Caco-2 (cell line): ENCODE measurements at regions not wholly inside any gene's neighbourhood (a gene's known extent, or its start where the extent isn't known, plus 50 kb on each side); places are given as distances from the start of the nearest gene placed in this dataset.

Experiments
- BruUV-seq: library from RNA; stranded (reverse); fragments of 400-500 nt; replicated peaks from 2 replicates; lab custom pipeline; 2021; lab: Mats Ljungman, UMichigan
- CTCF ChIA-PET: fragments of 300-600 bp; sonication (Branson Sonifier 250); formaldehyde crosslinking; loops from one replicate; lab custom pipeline; 2022; ENCODE audit warnings: antibody characterized with exemption; lab: Charles Lee
- POLR2A ChIA-PET: fragments of 300-600 bp; sonication (Branson Sonifier 250); formaldehyde crosslinking; loops from one replicate; lab custom pipeline; 2022; ENCODE audit warnings: antibody characterized with exemption; lab: Charles Lee
- DNase-seq, 2 experiments: peaks; one replicate each; pipeline versions ENCODE4 v3.0.0 to v3.0.0-alpha.2; 2020 to 2022
- H3K27me3 ChIP-seq: replicated peaks from 2 replicates; pipeline ENCODE4 v1.6.0; 2011; ENCODE audit warnings: low read length; ENCODE audit not compliant: control insufficient read depth, insufficient read depth
- H3K36me3 ChIP-seq: 2 replicates; pipeline ENCODE4 v1.5.1; 2011; ENCODE audit warnings: low read length; ENCODE audit not compliant: control insufficient read depth, insufficient read depth
- H3K4me1 ChIP-seq: fragments of 250-450 bp; sonication (Bioruptor Pico); 2 replicates; pipeline ENCODE4 v1.5.1; 2020; ENCODE audit warnings: mild to moderate bottlenecking
- H3K4me3 ChIP-seq: 2 replicates; pipeline ENCODE4 v1.5.1; 2011; ENCODE audit warnings: low read depth, mild to moderate bottlenecking, control low read depth, low read length
- H3K9me3 ChIP-seq: fragments of 250-450 bp; sonication (Bioruptor Pico); 2 replicates; pipeline ENCODE4 v1.5.1; 2020; ENCODE audit warnings: mild to moderate bottlenecking, moderate library complexity
- H3K27ac Mint-ChIP-seq: one replicate; pipeline ENCODE4 v1.8.0; 2022; ENCODE audit warnings: mixed read lengths; ENCODE audit not compliant: unreplicated experiment
- H3K27me3 Mint-ChIP-seq: one replicate; pipeline ENCODE4 v1.8.0; 2022; ENCODE audit warnings: mixed read lengths; ENCODE audit not compliant: insufficient read depth, unreplicated experiment
- H3K36me3 Mint-ChIP-seq: one replicate; pipeline ENCODE4 v1.8.0; 2022; ENCODE audit warnings: mild to moderate bottlenecking, mixed read lengths; ENCODE audit not compliant: insufficient read depth, unreplicated experiment
- H3K4me1 Mint-ChIP-seq: one replicate; pipeline ENCODE4 v1.8.0; 2022; ENCODE audit warnings: low read depth, mixed read lengths; ENCODE audit not compliant: unreplicated experiment
- H3K4me3 Mint-ChIP-seq: one replicate; pipeline ENCODE4 v1.8.0; 2022; ENCODE audit warnings: mild to moderate bottlenecking, moderate library complexity, mixed read lengths; ENCODE audit not compliant: unreplicated experiment
- H3K9me3 Mint-ChIP-seq: one replicate; pipeline ENCODE4 v1.8.0; 2022; ENCODE audit warnings: mixed read lengths; ENCODE audit not compliant: unreplicated experiment
- intact Hi-C: fragments of 100-400 bp; cut with micrococcal nuclease; formaldehyde crosslinking; loops from one replicate; pipeline ENCODE4 v1.10.0; 2022; ENCODE audit not compliant: unreplicated experiment
- TF ChIP-seq, protein P1 (sequence below), 2 experiments: fragments of 200-600 bp in 1 of 2; IDR thresholded peaks; 1 replicate in 1 of 2; 2 replicates in 1 of 2; pipeline versions ENCODE4 v1.5.1 to v1.8.0; 2011 to 2022; ENCODE audit warnings: antibody characterized with exemption in 1 of 2, control low read depth in 1 of 2, inconsistent platforms in 1 of 2, low read depth in 1 of 2, low read length in 1 of 2, mild to moderate bottlenecking in 1 of 2, moderate library complexity in 1 of 2; ENCODE audit not compliant: insufficient read depth in 1 of 2, severe bottlenecking in 1 of 2, unreplicated experiment in 1 of 2

DNA sequence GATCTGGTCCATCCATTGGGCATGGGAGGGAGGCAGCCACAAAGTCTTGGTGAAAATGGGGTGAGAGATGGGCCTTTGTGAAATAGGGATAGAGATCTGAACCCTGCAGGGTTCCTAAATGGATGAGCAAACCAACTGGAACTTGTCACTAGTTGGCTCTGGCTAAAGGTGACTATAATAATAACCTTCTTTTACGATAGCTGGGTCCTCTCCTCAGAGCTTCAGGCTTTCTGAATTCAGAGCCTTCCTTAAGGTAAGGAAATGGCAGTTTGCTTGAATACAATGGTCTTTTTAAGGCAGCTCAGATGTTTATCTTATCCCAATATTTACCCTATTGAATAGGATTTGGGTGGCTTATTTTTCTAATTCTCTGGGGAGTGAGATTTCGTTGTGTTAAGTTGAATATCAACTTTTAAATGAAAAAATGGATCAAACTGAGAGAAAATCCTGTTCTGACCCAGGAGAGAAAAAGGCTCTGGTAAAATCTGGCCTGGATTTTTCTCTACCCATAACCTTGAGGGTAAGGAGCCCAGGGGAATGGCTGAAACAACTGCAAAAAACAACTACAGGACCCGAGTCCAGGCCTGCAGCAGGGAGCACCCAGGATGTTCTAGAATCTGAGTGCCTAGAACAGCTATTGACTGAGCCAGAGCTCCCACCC is 61.1 kb upstream of the CXCR4 start:
- H3K9me3 ChIP-seq: no peaks in the 10 kb centered on the region; the same call in 1 of the 2 replicates
- H3K27me3 ChIP-seq: no peaks in the 10 kb centered on the region; the same call in 1 of the 2 replicates
- TF ChIP-seq, protein P1, sequence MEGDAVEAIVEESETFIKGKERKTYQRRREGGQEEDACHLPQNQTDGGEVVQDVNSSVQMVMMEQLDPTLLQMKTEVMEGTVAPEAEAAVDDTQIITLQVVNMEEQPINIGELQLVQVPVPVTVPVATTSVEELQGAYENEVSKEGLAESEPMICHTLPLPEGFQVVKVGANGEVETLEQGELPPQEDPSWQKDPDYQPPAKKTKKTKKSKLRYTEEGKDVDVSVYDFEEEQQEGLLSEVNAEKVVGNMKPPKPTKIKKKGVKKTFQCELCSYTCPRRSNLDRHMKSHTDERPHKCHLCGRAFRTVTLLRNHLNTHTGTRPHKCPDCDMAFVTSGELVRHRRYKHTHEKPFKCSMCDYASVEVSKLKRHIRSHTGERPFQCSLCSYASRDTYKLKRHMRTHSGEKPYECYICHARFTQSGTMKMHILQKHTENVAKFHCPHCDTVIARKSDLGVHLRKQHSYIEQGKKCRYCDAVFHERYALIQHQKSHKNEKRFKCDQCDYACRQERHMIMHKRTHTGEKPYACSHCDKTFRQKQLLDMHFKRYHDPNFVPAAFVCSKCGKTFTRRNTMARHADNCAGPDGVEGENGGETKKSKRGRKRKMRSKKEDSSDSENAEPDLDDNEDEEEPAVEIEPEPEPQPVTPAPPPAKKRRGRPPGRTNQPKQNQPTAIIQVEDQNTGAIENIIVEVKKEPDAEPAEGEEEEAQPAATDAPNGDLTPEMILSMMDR (IDR thresholded peaks at IDR 0.05; ENCODE audit: insufficient read depth in 1 of 2, low read depth in 1 of 2, low read length in 1 of 2, severe bottlenecking in 1 of 2, unreplicated experiment in 1 of 2): no peak
- H3K4me1 ChIP-seq: no peaks in the 10 kb centered on the region
- ChIA-PET CTCF (no interaction called here), POLR2A (no interaction called here)
- intact Hi-C loops: no loop called here
- H3K4me3 ChIP-seq: no peak overlapping the region
- Mint-ChIP-seq H3K36me3 (no peaks in the 10 kb centered on the region), H3K4me3 (no peak overlapping the region), H3K27ac (no peak overlapping the region), H3K27me3 (no peaks in the 10 kb centered on the region), H3K9me3 (no peaks in the 10 kb centered on the region), H3K4me1 (peaks cover 15% of the 10 kb centered on the region)
- no TSS peak for BruUV-seq
- no peak for DNase-seq
- no peaks in the 10 kb centered on the region for H3K36me3 ChIP-seq

DNA sequence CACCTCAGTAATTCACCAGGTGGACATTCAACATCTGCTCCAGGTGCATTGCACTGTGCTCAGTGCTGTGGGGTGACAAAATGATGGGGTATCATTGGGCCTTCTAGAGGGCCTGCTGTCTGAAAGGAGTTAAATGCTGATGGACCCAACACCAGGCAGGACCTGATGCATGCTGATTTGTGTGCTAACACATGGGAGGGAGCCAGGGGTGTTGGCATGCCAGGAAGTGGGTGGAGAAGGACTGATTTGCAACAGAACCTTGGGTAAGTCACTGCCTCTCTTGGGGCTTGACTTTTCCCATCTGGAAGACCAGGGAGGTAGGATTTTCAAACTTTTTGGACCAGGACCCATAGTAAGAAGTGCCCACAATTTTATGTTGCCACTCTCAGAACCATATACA is 57.9 kb upstream of the CXCR4 start:
- no peaks in the 10 kb centered on the region for H3K36me3 ChIP-seq
- H3K4me3 Mint-ChIP-seq: no peak overlapping the region
- no TSS peak for BruUV-seq
- no peaks in the 10 kb centered on the region for H3K36me3 Mint-ChIP-seq
- no peaks in the 10 kb centered on the region for H3K27me3 Mint-ChIP-seq
- DNase-seq: no peak
- ChIA-PET CTCF (no interaction called here), POLR2A (no interaction called here)
- H3K27ac Mint-ChIP-seq: no peak overlapping the region
- TF ChIP-seq, protein P1 (IDR thresholded peaks at IDR 0.05; ENCODE audit: insufficient read depth in 1 of 2, low read depth in 1 of 2, low read length in 1 of 2, severe bottlenecking in 1 of 2, unreplicated experiment in 1 of 2): no peak
- no peak overlapping the region for H3K4me3 ChIP-seq
- H3K4me1 ChIP-seq: no peaks in the 10 kb centered on the region
- peaks cover 15% of the 10 kb centered on the region for H3K4me1 Mint-ChIP-seq
- no peaks in the 10 kb centered on the region; the same call in 1 of the 2 replicates for H3K27me3 ChIP-seq
- H3K9me3 Mint-ChIP-seq: no peaks in the 10 kb centered on the region
- H3K9me3 ChIP-seq: no peaks in the 10 kb centered on the region; the same call in 1 of the 2 replicates
- intact Hi-C loops: no loop called here

DNA sequence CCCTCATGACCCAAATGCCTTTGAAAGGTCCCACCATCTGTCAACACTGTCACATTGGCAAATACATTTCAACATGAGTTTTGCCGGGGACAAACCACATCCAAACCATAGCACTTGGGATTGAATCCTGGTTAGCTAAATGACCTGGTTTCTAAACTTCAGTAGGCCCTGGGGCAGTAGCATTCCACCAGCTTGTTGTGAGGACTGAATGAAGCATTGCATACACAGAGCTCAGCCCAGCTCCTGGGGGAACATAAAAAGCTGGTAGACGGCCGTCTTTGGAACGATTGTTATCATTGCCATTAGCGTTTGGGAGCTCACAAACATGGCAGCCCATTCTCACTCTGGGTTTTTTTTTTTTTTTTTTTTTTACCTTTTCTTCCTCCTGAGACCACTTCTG is 57.5 kb upstream of the CXCR4 start:
- Mint-ChIP-seq H3K9me3 (no peaks in the 10 kb centered on the region), H3K4me3 (no peak overlapping the region), H3K36me3 (no peaks in the 10 kb centered on the region), H3K27ac (no peak overlapping the region), H3K27me3 (no peaks in the 10 kb centered on the region), H3K4me1 (peaks cover 15% of the 10 kb centered on the region)
- Histone ChIP-seq H3K36me3 (no peaks in the 10 kb centered on the region), H3K9me3 (no peaks in the 10 kb centered on the region; the same call in 1 of the 2 replicates), H3K4me3 (no peak overlapping the region), H3K27me3 (no peaks in the 10 kb centered on the region; the same call in 1 of the 2 replicates), H3K4me1 (no peaks in the 10 kb centered on the region)
- no TSS peak for BruUV-seq
- ChIA-PET CTCF (no interaction called here), POLR2A (no interaction called here)
- DNase-seq: no peak
- TF ChIP-seq, protein P1 (IDR thresholded peaks at IDR 0.05; ENCODE audit: insufficient read depth in 1 of 2, low read depth in 1 of 2, low read length in 1 of 2, severe bottlenecking in 1 of 2, unreplicated experiment in 1 of 2): no peak
- intact Hi-C loops: no loop called here
